A673 (cell line): ENCODE measurements at regions not wholly inside any gene's neighbourhood (a gene's known extent, or its start where the extent isn't known, plus 50 kb on each side); places are given as distances from the start of the nearest gene placed in this dataset.
A peak's percentile ranks its signal among the peaks of the same experiment; 100 is the strongest.

ENCODE experiments used
- BruUV-seq: library from RNA; stranded (reverse); fragments of 400-500 nt; replicated peaks from 2 replicates; lab custom pipeline; 2021; lab: Mats Ljungman, UMichigan
- CTCF ChIA-PET: fragments of 300-600 bp; sonication (Branson Sonifier 250); formaldehyde crosslinking; loops from one replicate; lab custom pipeline; 2022; ENCODE audit warnings: antibody characterized with exemption; lab: Charles Lee
- POLR2A ChIA-PET: fragments of 300-600 bp; sonication (Branson Sonifier 250); formaldehyde crosslinking; loops from one replicate; lab custom pipeline; 2022; ENCODE audit warnings: antibody characterized with exemption; ENCODE audit not compliant: low non-redundant PET; lab: Charles Lee
- DNase-seq: peaks from one replicate; pipeline ENCODE4 v3.0.0-alpha.2; 2015; ENCODE audit warnings: low spot score
- H3K27ac ChIP-seq: fragments of 200-600 bp; sonication (generic); 2 replicates; pipeline ENCODE4 v1.5.1; 2016; ENCODE audit warnings: mixed run types, low read depth, mild to moderate bottlenecking, mixed read lengths, antibody characterized with exemption, low read length; ENCODE audit not compliant: poor library complexity, severe bottlenecking
- H3K27me3 ChIP-seq: fragments of 200-600 bp; sonication (generic); replicated peaks from 2 replicates; pipeline ENCODE4 v1.6.1; 2017; ENCODE audit warnings: mixed run types, low read depth, mild to moderate bottlenecking, mixed read lengths, antibody characterized with exemption, low read length; ENCODE audit not compliant: insufficient read depth, poor library complexity
- H3K36me3 ChIP-seq: fragments of 200-600 bp; sonication (generic); 2 replicates; pipeline ENCODE4 v1.6.1; 2016; ENCODE audit warnings: mixed run types, mild to moderate bottlenecking, mixed read lengths, antibody characterized with exemption, low read length; ENCODE audit not compliant: insufficient read depth, poor library complexity, severe bottlenecking
- H3K4me1 ChIP-seq: fragments of 200-600 bp; sonication (generic); 2 replicates; pipeline ENCODE4 v1.6.1; 2017; ENCODE audit warnings: mixed run types, mild to moderate bottlenecking, mixed read lengths, antibody characterized with exemption, low read length; ENCODE audit not compliant: insufficient read depth, poor library complexity, severe bottlenecking
- H3K4me3 ChIP-seq: fragments of 200-600 bp; sonication (generic); 2 replicates; pipeline ENCODE4 v1.5.1; 2016; ENCODE audit warnings: low read depth, mixed run types, mild to moderate bottlenecking, mixed read lengths, low read length; ENCODE audit not compliant: poor library complexity, severe bottlenecking
- H3K9me3 ChIP-seq: fragments of 200-600 bp; sonication (generic); 2 replicates; pipeline ENCODE4 v1.6.1; 2016; ENCODE audit warnings: mixed run types, low read depth, mild to moderate bottlenecking, mixed read lengths, antibody characterized with exemption, low read length; ENCODE audit not compliant: poor library complexity, severe bottlenecking
- EZH2 ChIP-seq: fragments of 200-600 bp; sonication (generic); IDR thresholded peaks from 2 replicates; pipeline ENCODE4 v1.6.1; 2017; ENCODE audit warnings: borderline replicate concordance, low read depth, mild to moderate bottlenecking, mixed read lengths, antibody characterized with exemption, low read length; ENCODE audit not compliant: poor library complexity, severe bottlenecking
- intact Hi-C: fragments of 100-400 bp; cut with micrococcal nuclease; formaldehyde crosslinking; loops from one replicate; pipeline ENCODE4 v1.10.0; 2022; ENCODE audit not compliant: unreplicated experiment
- TF ChIP-seq, protein P1 (sequence below): fragments of 300-800, 200-600 bp; sonication (generic); conservative IDR thresholded peaks from 2 replicates; pipeline ENCODE4 v1.5.1; 2017; ENCODE audit warnings: low read depth, mild to moderate bottlenecking, antibody characterized with exemption, low read length, moderate library complexity, mixed read lengths

DNA sequence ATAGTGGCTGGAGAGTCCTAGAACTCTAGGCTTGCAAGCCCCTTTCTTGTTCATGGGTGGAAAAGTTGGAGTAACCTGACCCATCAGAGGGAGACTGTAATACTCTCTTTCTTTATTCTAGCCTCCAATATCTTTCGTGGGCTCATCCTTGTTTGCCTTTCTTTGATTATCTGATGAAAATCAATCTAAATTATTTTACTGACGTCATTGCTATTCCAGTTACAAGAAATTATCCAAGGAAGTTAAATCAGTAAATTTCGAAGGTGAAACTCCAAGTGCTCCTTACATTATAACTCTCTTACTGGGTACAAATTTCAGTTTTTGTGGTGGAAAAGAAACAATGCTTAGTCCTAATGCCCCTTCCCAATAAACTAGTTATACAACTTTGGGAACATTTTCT is 412.9 kb downstream of the IDS start:
- no peak for TF ChIP-seq EZH2
- TF ChIP-seq, protein P1, sequence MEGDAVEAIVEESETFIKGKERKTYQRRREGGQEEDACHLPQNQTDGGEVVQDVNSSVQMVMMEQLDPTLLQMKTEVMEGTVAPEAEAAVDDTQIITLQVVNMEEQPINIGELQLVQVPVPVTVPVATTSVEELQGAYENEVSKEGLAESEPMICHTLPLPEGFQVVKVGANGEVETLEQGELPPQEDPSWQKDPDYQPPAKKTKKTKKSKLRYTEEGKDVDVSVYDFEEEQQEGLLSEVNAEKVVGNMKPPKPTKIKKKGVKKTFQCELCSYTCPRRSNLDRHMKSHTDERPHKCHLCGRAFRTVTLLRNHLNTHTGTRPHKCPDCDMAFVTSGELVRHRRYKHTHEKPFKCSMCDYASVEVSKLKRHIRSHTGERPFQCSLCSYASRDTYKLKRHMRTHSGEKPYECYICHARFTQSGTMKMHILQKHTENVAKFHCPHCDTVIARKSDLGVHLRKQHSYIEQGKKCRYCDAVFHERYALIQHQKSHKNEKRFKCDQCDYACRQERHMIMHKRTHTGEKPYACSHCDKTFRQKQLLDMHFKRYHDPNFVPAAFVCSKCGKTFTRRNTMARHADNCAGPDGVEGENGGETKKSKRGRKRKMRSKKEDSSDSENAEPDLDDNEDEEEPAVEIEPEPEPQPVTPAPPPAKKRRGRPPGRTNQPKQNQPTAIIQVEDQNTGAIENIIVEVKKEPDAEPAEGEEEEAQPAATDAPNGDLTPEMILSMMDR = no peak
- intact Hi-C loops = no loop called here
- Histone ChIP-seq H3K27me3 (no peaks in the 10 kb centered on the region), H3K4me1 (no peaks in the 10 kb centered on the region), H3K27ac (no peak overlapping the region), H3K36me3 (no peaks in the 10 kb centered on the region), H3K4me3 (no peak overlapping the region), H3K9me3 (no peaks in the 10 kb centered on the region)
- BruUV-seq = no TSS peak
- DNase-seq = no peak
- ChIA-PET CTCF (no interaction called here), POLR2A (no interaction called here)

DNA sequence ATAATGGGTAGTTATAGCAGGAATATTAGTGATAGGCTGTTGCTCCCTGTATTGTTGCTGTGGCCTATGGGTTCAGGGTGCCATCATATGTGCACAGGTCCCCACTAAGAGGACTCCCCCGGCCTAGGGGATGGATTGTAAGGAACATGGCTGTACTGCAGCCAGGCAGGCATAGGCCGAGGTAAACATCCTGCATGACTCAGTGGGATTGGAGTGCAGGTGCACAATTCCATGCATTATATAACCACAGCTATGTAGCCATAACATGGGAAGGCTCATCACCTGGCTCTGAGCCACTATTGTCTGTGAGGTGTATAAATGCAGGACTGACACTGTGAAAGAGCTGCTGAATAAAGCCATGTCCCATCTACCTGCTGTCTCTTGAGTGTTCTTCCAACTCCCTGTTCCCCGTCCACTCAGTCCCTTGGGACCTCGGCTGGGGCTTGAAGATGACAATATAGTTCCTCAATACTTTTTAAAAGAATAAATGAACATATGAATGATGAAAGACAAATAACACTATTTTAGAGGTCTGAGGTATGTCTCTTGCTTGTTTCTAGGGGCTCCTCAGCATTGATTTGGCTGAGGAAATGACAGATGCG is 425.2 kb downstream of the IDS start:
- no peaks in the 10 kb centered on the region for H3K4me1 ChIP-seq
- no peaks in the 10 kb centered on the region for H3K36me3 ChIP-seq

DNA sequence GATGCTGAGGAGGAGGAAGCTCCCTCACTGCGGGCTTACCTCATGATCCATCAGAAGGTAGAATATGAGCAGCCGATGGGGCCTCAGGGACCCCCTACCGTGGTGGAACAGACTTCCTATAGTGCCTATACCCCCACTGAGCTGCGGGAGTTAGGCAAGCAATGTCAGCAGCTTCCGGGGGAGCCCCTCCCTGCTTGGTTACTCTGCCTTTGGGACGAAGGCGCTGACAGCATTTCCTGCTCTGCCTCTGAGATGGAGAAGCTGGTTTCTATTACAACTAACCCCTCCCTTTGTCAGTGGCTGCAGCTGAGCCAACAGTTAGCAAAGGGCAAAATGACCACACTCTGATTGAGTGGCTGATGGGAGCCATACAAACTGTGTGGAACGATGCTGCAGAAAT is 430.7 kb downstream of the IDS start:
- ChIA-PET POLR2A (no interaction called here), CTCF (no interaction called here)
- Histone ChIP-seq H3K36me3 (no peaks in the 10 kb centered on the region), H3K27me3 (no peaks in the 10 kb centered on the region), H3K4me3 (no peak overlapping the region), H3K27ac (no peak overlapping the region), H3K4me1 (no peaks in the 10 kb centered on the region), H3K9me3 (no peaks in the 10 kb centered on the region)
- DNase-seq = peak; percentile 26
- intact Hi-C loops = no loop called here
- no TSS peak for BruUV-seq
- no peak for TF ChIP-seq EZH2
- TF ChIP-seq, protein P1 = no peak

More for the DNA sequence above, 425.2 kb downstream of the IDS start:
- DNase-seq = no peak
- intact Hi-C loops = no loop called here
- ChIA-PET POLR2A (no interaction called here), CTCF (no interaction called here)
- H3K9me3 ChIP-seq = no peaks in the 10 kb centered on the region
- TF ChIP-seq, protein P1 = no peak
- TF ChIP-seq EZH2 = no peak
- no peak overlapping the region for H3K27ac ChIP-seq
- BruUV-seq = no TSS peak
- no peak overlapping the region for H3K4me3 ChIP-seq
- H3K27me3 ChIP-seq = no peaks in the 10 kb centered on the region
